IPS-NIHi7 (cell line): ENCODE measurements at regions not wholly inside any gene's neighbourhood (a gene's known extent, or its start where the extent isn't known, plus 50 kb on each side); places are given as distances from the start of the nearest gene placed in this dataset.
A peak's percentile ranks its signal among the peaks of the same experiment; 100 is the strongest.

Source experiments
- DNase-seq: peaks from one replicate; pipeline ENCODE4 v3.0.0; 2012; ENCODE audit warnings: mixed read lengths; ENCODE audit errors: extremely low spot score

- no peak for DNase-seq
These were observed 280.7 kb upstream of the KLHL1 start for GRCh38 chr13:70388935-70389334.

GRCh38 chr13:70386919-70387318, 278.7 kb upstream of the KLHL1 start:
- peak; percentile 8 for DNase-seq

GRCh38 chr13:70385852-70386251, 277.6 kb upstream of the KLHL1 start:
- no peak for DNase-seq

GRCh38 chr13:70384156-70384555, 275.9 kb upstream of the KLHL1 start:
- DNase-seq, result no peak

GRCh38 chr13:70380809-70381208, 272.6 kb upstream of the KLHL1 start:
- no peak for DNase-seq

GRCh38 chr13:70375718-70376117, 267.5 kb upstream of the KLHL1 start:
- DNase-seq, result no peak

GRCh38 chr13:70370924-70371323, 262.7 kb upstream of the KLHL1 start:
- DNase-seq, result peak; percentile 10

GRCh38 chr13:70366720-70367119, 258.5 kb upstream of the KLHL1 start:
- no peak for DNase-seq

GRCh38 chr13:70363991-70364390, 255.7 kb upstream of the KLHL1 start:
- DNase-seq, result no peak

- DNase-seq, result no peak
These were observed 254.7 kb upstream of the KLHL1 start for GRCh38 chr13:70362820-70363570.

- DNase-seq, result no peak
These were observed 248.8 kb upstream of the KLHL1 start for GRCh38 chr13:70357031-70357430.

GRCh38 chr13:70353096-70353495, 244.8 kb upstream of the KLHL1 start:
- no peak for DNase-seq

- no peak for DNase-seq
These were observed 239.8 kb upstream of the KLHL1 start for GRCh38 chr13:70347947-70348620.

GRCh38 chr13:70339738-70340137, 231.5 kb upstream of the KLHL1 start:
- DNase-seq, result peak; percentile 32

- no peak for DNase-seq
These were observed 230.4 kb upstream of the KLHL1 start for GRCh38 chr13:70338609-70339008.

GRCh38 chr13:70336866-70337265, 228.6 kb upstream of the KLHL1 start:
- no peak for DNase-seq

GRCh38 chr13:70333752-70334151, 225.5 kb upstream of the KLHL1 start:
- DNase-seq, result no peak

- no peak for DNase-seq
These were observed 222.6 kb upstream of the KLHL1 start for GRCh38 chr13:70330697-70331361.

GRCh38 chr13:70324519-70324918, 216.3 kb upstream of the KLHL1 start:
- no peak for DNase-seq

GRCh38 chr13:70311191-70311590, 202.9 kb upstream of the KLHL1 start:
- no peak for DNase-seq

GRCh38 chr13:70310396-70311119, 202.3 kb upstream of the KLHL1 start:
- peak; percentile 22 for DNase-seq

GRCh38 chr13:70297189-70297616, 189.0 kb upstream of the KLHL1 start:
- DNase-seq, result no peak
